Activated CD8-positive, alpha-beta T cell treated with anti-CD3 and anti-CD28 coated beads for 36 hours (primary cell): ENCODE measurements at regions not wholly inside any gene's neighbourhood (a gene's known extent, or its start where the extent isn't known, plus 50 kb on each side); places are given as distances from the start of the nearest gene placed in this dataset.

ENCODE experiments used
- ATAC-seq: fragments of 200-7000 bp; cut with Tn5 transposase; one replicate; pipeline ENCODE4 v1.10.0; 2021; ENCODE audit warnings: mild to moderate bottlenecking, moderate library complexity
- CTCF ChIA-PET: fragments of 350-600 bp; sonication (Branson Sonifier 250); formaldehyde crosslinking; loops from one replicate; lab custom pipeline; 2021; ENCODE audit warnings: antibody characterized with exemption; lab: Charles Lee
- POLR2A ChIA-PET: fragments of 350-600 bp; sonication (Branson Sonifier 250); formaldehyde crosslinking; loops from one replicate; lab custom pipeline; 2021; ENCODE audit warnings: antibody characterized with exemption; lab: Charles Lee
- DNase-seq: peaks from one replicate; pipeline ENCODE4 v3.0.0-alpha.2; 2020
- H3K27ac Mint-ChIP-seq: one replicate; pipeline ENCODE4 v1.8.0; 2021; ENCODE audit warnings: mild to moderate bottlenecking, mixed read lengths
- H3K27me3 Mint-ChIP-seq: one replicate; pipeline ENCODE4 v1.8.0; 2021; ENCODE audit warnings: mixed read lengths
- H3K36me3 Mint-ChIP-seq: one replicate; pipeline ENCODE4 v1.8.0; 2021; ENCODE audit warnings: low read depth, mixed read lengths
- H3K4me1 Mint-ChIP-seq: one replicate; pipeline ENCODE4 v1.8.0; 2021; ENCODE audit warnings: low read depth, mixed read lengths
- H3K4me3 Mint-ChIP-seq: one replicate; pipeline ENCODE4 v1.8.0; 2021; ENCODE audit warnings: mild to moderate bottlenecking, moderate library complexity, mixed read lengths
- H3K9me3 Mint-ChIP-seq: one replicate; pipeline ENCODE4 v1.8.0; 2021; ENCODE audit warnings: mixed read lengths
- intact Hi-C: fragments of 100-400 bp; cut with micrococcal nuclease; formaldehyde crosslinking; loops from one replicate; pipeline ENCODE4 v1.10.0; 2022
- TF ChIP-seq, protein P1 (sequence below): fragments of 200-600 bp; IDR thresholded peaks from one replicate; pipeline ENCODE4 v1.8.0; 2022; ENCODE audit warnings: antibody characterized with exemption, mild to moderate bottlenecking

DNA sequence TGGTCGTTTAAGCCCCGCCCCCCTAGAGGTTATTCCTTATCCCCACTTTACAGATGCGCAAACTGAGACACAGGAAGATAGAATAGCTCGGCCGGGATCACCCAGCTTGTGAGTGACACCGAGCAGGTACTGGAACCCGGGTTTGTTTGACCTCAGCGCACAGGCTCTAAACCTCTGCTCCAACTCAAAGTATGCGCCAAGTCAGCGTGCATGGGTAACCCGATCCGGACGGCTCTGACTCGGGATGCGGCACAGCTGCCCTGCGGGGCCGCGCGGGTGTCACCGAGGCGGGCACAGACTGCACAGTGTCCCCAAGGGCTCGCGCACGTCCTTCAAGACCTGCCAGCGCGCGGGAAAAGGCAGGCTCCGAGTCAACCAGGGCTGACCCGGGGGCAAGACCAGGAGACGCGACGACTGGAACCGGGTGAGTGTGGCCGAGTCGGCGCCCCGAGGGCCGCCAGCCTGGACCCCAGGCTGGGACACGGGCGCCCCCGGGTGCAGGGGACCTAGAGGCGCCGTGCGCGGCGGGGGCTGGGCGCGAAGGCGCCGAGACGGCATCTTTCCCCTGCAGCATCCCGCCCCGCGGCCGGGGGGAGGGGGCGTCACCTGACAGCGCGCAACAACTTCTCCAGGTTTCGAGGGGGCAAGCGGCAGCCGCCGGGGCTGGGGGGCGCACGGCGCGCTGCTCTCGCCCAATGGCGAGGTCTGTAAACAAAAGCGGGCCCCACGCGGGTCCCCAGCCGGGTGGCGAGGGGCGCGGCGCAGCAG, 101.9 kb upstream of the SOD1 start:
- H3K9me3 Mint-ChIP-seq, result no peaks in the 10 kb centered on the region
- TF ChIP-seq, protein P1, sequence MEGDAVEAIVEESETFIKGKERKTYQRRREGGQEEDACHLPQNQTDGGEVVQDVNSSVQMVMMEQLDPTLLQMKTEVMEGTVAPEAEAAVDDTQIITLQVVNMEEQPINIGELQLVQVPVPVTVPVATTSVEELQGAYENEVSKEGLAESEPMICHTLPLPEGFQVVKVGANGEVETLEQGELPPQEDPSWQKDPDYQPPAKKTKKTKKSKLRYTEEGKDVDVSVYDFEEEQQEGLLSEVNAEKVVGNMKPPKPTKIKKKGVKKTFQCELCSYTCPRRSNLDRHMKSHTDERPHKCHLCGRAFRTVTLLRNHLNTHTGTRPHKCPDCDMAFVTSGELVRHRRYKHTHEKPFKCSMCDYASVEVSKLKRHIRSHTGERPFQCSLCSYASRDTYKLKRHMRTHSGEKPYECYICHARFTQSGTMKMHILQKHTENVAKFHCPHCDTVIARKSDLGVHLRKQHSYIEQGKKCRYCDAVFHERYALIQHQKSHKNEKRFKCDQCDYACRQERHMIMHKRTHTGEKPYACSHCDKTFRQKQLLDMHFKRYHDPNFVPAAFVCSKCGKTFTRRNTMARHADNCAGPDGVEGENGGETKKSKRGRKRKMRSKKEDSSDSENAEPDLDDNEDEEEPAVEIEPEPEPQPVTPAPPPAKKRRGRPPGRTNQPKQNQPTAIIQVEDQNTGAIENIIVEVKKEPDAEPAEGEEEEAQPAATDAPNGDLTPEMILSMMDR, result no peak
- ATAC-seq, result no peak
- H3K4me1 Mint-ChIP-seq, result peaks cover 47% of the 10 kb centered on the region
- peaks cover 34% of the 10 kb centered on the region for H3K27me3 Mint-ChIP-seq
- no peak overlapping the region for H3K27ac Mint-ChIP-seq
- H3K4me3 Mint-ChIP-seq, result peak overlapping the region; percentile 79
- peak; percentile 18 for DNase-seq
- intact Hi-C loops, result loop anchor here (5.0 to 10.0 kb wide), 2 partner anchors 133 to 215 kb away; partner anchors contain the start of gene TIAM1
- POLR2A ChIA-PET, result interaction anchor here (0.8 to 1.5 kb wide), 3 partner anchors 103 to 214 kb away, joined by 3 to 4 read pairs (median 4); partner anchors contain the start of gene TIAM1
- CTCF ChIA-PET, result interaction anchor here (1.1 to 2.9 kb wide), 5 partner anchors 10 to 377 kb away, joined by 4 to 27 read pairs (median 7); no protein-coding TSS in a partner anchor
- peaks cover 9% of the 10 kb centered on the region for H3K36me3 Mint-ChIP-seq

DNA sequence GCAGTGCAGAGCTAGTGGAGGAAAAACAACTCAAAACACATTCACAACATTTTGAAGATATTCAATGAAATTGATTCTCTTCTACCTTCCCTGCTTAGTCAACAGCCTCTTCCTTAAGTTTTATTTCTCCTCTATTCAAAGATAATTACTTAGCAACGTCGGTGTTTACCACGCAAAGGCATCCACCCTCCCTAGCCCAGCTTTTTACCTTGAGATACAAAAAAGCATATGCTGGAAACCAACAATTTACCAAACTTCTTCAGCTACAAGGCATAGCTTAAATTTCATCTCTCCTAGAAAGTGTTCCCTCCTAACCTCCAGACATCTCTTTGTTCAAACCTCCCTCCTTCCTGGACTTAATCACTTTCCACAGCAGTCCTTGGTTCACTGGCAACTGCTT, 102.8 kb upstream of the SOD1 start:
- DNase-seq, result no peak
- ChIA-PET CTCF (interaction anchor here (1.0 to 1.3 kb wide), 2 partner anchors 24 to 376 kb away, joined by 4 to 5 read pairs; no protein-coding TSS in a partner anchor), POLR2A (no interaction called here)
- H3K4me3 Mint-ChIP-seq, result no peak overlapping the region
- H3K36me3 Mint-ChIP-seq, result peaks cover 9% of the 10 kb centered on the region
- H3K27ac Mint-ChIP-seq, result no peak overlapping the region
- TF ChIP-seq, protein P1, result no peak
- intact Hi-C loops, result loop anchor here (5.0 to 10.0 kb wide), 2 partner anchors 132 to 214 kb away; partner anchors contain the start of gene TIAM1
- peaks cover 34% of the 10 kb centered on the region for H3K27me3 Mint-ChIP-seq
- H3K9me3 Mint-ChIP-seq, result no peaks in the 10 kb centered on the region
- ATAC-seq, result no peak
- peaks cover 48% of the 10 kb centered on the region for H3K4me1 Mint-ChIP-seq

DNA sequence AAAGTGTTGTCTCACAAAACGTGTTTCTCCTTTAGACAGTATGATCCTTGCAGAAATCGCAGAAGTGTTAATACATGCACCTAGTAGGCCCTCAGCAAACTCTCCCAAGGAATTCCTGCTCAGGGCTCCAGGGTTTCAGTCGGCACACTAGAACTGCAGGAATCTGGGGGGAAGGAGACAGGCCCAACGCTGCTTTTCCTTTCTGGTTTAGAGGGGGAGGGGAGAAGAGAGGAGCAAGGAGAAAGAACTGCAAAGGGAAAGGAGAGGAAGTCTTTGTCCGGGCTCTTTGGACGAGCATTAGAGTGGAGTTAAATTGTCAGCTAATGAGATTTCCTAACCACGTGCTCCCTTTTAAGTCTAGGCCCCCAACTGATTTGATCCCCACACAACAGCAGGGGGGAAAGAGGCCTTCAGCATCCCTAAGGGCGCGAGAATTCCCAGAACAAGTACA, 103.7 kb upstream of the SOD1 start:
- no peak overlapping the region for H3K4me3 Mint-ChIP-seq
- peaks cover 9% of the 10 kb centered on the region for H3K36me3 Mint-ChIP-seq
- CTCF ChIA-PET, result interaction anchor here (1.0 to 1.3 kb wide), 2 partner anchors 25 to 375 kb away, joined by 4 to 5 read pairs; no protein-coding TSS in a partner anchor
- H3K4me1 Mint-ChIP-seq, result peaks cover 48% of the 10 kb centered on the region
- POLR2A ChIA-PET, result interaction anchor here (1.8 kb wide), 1 partner anchor 261 kb away, joined by 5 read pairs; no protein-coding TSS in a partner anchor
- H3K27ac Mint-ChIP-seq, result no peak overlapping the region
- ATAC-seq (no peak), DNase-seq (no peak)
- no peaks in the 10 kb centered on the region for H3K9me3 Mint-ChIP-seq
- intact Hi-C loops, result loop anchor here (5.0 to 10.0 kb wide), 2 partner anchors 131 to 213 kb away; partner anchors contain the start of gene TIAM1
- H3K27me3 Mint-ChIP-seq, result peaks cover 34% of the 10 kb centered on the region
- TF ChIP-seq, protein P1, result no peak

DNA sequence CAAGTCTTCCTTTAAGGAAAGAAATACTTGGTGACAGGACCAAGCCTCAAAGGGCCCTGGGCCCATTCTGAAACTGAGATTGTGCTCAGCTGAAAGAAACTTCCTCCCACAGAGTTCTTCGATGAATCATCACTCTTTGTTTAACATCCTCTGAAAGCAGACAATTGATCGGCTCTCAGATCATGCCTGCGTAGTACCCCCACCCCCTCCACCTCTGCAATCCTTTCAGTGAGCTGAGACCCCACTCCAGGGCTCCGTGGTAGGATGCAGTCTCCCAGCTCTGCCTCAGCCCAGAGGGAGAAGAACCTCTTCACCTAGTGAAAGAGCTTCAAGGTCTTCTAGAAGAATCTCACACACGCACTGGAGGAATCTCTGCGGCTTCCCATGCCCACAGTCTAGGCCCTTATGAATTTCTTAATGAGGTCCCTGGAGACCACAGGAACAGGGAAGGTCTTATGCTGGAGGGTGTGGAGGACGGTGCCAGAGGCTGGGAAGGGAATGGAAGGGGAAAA, 104.9 kb upstream of the SOD1 start:
- H3K27me3 Mint-ChIP-seq, result peaks cover 31% of the 10 kb centered on the region
- TF ChIP-seq, protein P1, result no peak
- H3K4me1 Mint-ChIP-seq, result peaks cover 40% of the 10 kb centered on the region
- peak; percentile 24 for ATAC-seq
- H3K4me3 Mint-ChIP-seq, result no peak overlapping the region
- H3K36me3 Mint-ChIP-seq, result no peaks in the 10 kb centered on the region
- no peaks in the 10 kb centered on the region for H3K9me3 Mint-ChIP-seq
- intact Hi-C loops, result loop anchor here (5.0 to 10.0 kb wide), 2 partner anchors 130 to 212 kb away; partner anchors contain the start of gene TIAM1
- peak; percentile 66 for DNase-seq
- H3K27ac Mint-ChIP-seq, result no peak overlapping the region
- ChIA-PET CTCF (interaction anchor here (1.0 to 3.7 kb wide), 3 partner anchors 22 to 202 kb away, joined by 3 to 15 read pairs (median 4); no protein-coding TSS in a partner anchor), POLR2A (interaction anchor here (1.2 to 1.8 kb wide), 2 partner anchors 9 to 260 kb away, joined by 4 to 5 read pairs; no protein-coding TSS in a partner anchor)
